ENCODE measurements at regions not wholly inside any gene's neighbourhood (a gene's known extent, or its start where the extent isn't known, plus 50 kb on each side); places are given as distances from the start of the nearest gene placed in this dataset.

- TF ChIP-seq CTCF (IDR thresholded peaks at IDR 0.05; ENCODE audit: insufficient read depth, low read length, poor library complexity, severe bottlenecking) (no peak), EZH2phosphoT487 (conservative IDR thresholded peaks at IDR 0.05; ENCODE audit: low read length) (no peak)
These were observed 484.8 kb upstream of the CCDC196 start for GRCh38 chr14:66001356-66001755.

Data from SU-DHL-6 (cell line).